NCI-H1417 (cell line): ENCODE measurements at regions not wholly inside any gene's neighbourhood (a gene's known extent, or its start where the extent isn't known, plus 50 kb on each side); places are given as distances from the start of the nearest gene placed in this dataset.

Experiments
- DNase-seq, 3 experiments: peaks; one replicate each; lab custom pipeline; 2025; lab: John Stamatoyannopoulos, UW

GRCh38 chr17:33976831-33977230 is 278.3 kb upstream of the CCL2 start:
- DNase-seq: no peak

- DNase-seq: no peak
Observed at GRCh38 chr17:33977729-33978514, 277.2 kb upstream of the CCL2 start.

DNA sequence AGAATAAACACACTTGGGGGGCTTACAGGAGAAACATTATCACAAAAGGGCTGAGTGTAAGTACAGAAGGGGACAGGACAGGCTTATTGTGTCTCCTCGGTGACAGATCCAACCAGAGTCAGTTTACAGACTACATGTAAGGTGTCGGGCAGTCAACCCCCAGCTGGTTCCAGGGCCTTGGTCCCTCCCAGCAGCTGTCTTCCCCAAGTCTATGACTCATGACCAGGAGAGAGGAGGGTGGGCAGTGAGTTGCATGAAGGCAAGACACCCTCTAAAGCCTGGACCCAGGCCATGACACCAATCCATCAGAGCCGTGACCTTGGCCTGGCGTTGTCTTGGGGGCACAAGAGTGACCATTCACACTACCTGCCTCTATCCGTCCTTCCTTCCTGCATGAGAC is 276.2 kb upstream of the CCL2 start:
- no peak for DNase-seq

GRCh38 chr17:33980193-33980592 is 274.9 kb upstream of the CCL2 start:
- no peak for DNase-seq

DNA sequence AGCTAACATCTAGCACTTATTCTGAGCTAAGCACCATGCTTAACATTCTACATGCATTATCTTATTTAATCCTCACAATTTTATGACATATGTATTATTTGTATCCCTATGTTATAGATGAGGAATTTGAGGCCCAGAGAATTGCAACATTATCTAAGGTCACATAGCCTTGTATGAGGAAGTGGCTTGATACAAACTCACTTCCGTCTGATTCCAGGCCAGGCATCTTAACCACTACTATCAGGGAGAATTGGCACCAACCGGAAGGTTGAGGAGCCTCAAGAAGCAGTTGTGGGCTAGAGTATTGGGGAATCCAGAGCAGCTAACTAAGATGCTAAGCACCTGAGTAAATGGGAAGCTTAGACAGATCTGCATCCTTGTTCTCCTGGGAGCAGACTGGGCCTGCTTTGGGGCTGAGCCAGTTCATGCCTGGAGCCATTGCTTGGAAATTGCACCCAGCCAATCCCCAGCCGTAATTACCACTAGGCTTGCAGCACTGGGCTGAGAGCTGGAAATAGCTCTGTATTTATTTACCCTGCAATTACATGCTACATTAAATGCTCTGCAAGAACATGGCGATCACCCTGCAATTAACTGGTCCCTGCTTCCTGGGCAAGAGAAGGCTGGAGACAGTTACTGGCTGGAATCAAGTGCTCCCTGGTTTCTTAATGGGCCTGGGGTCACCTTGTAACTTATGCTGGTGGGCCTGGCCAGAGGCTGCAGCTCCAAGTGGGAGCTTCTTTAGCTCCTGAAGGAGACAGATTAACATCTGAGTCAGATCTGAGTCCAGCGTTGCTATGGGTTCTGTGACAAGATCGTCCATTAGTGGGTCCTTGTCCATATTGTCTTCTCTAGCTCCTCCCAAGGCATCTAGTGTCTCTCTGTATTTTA is 273.1 kb upstream of the CCL2 start:
- peak; percentile 53 to 90 (median 85) for DNase-seq

DNA sequence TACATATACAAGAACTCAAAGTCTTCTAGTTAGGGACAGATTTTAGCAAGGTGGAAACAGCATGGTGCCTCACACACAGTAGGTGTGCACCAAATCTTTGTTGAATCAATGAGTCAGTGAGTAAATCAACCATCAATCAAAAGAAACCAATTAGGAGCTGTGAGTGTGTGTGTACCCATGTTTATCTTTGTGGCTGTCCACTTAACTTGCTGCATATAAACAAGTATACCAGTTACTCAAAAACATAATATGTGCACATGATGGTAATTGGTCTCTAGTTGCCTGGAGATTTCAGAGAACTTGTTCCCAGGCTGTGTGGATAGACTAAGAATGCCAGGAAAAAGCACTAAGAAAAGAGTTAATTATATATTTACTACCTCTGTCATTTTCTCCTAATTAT is 272.2 kb upstream of the CCL2 start:
- DNase-seq: peak in 1 of 3 experiments; percentile 26

DNA sequence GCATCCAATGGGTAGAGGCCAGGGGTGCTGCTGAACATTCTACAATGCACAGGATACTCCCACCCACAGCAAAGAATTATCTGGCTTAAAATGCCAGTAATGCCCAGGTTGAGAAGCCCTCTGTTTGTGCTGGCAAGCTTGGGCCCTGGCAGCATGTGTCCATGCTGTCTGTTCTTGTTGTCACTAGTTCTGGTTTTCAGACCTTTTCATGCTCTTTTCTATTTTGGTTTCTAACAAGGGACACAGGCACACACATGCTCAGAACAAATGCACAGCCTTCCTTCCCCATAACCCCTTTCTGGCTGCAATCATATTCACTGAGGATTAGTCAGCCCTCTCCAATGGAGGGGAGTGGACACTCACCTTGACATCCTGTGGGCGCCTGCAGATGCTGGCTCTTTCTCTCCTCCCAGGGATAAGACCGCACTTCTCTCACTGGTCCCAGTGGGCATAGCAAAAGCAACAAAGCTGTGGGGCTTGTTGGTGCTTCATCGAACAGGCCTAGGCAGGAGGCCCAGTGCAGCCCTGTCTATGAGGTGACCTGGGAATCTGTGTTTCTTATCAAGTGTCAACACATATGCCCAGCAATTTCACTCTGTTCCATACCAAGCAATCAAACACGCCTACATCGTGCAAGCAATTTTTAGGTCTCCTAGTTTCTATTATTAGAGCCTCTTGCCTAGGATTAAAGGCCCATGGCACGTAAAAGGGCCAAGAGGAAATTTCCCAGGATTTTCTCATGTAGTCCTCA is 271.1 kb upstream of the CCL2 start:
- no peak for DNase-seq

GRCh38 chr17:33986088-33986487 is 269.0 kb upstream of the CCL2 start:
- DNase-seq: no peak

GRCh38 chr17:33986566-33986965 is 268.5 kb upstream of the CCL2 start:
- DNase-seq: no peak

GRCh38 chr17:33987162-33987561 is 267.9 kb upstream of the CCL2 start:
- DNase-seq: no peak

DNA sequence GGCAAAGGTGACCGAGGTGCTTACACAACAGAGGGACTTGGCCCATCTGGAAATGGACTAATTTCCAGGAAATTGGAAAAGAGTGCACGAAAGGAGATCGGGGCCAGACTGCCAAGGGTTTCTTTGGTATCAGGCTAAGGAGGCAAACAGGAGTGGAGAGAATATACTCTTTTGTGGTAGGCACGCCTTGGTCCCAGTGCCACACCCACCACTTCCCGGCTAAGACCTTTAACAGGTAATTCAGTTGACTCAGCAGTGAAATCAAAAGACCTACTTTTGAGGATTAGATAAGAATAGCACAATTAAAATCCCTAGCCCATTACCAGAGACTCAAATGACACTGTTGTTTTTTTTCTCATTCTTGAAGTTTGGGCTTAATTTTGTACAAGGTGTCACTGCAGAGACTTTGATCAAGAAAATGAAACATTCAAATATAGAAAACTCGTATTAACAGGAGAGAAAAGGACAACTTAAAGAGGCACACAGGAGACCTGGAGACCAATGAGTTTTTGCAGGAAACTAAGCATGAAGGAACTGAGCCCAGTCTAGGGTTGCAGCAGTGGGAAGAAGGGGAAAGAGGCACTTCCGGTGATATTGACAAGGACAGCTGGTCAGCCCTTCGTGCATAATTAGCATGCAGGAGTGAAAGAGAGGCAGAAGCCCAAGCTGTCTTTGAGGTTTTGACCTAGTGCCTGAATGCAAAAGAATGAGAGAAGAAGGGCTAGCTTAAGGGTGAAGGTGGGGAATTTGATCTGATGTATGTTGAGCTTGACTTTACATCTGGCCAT is 265.5 kb upstream of the CCL2 start:
- DNase-seq: no peak

- no peak for DNase-seq
Observed at GRCh38 chr17:33990943-33991706, 264.0 kb upstream of the CCL2 start.

GRCh38 chr17:33992113-33992512 is 263.0 kb upstream of the CCL2 start:
- no peak for DNase-seq

DNA sequence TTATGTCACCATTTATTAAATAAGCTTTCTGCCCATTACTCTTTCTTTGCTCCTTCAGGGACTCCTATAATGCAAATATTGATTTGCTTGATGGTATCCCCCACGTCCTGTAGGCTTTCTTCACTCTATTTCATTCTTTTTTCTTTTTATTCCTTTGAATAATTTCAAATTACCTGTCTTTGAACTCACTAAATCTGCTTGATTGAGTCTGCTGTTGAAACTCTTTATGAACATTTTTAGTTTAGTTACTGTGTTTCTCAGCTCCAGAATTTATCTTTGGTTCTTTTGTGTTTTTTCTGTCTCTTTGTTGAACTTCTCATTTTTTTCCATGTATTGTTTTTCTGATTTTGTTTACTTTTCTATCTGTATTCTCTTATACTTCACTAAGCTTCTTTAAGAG is 254.4 kb upstream of the CCL2 start:
- no peak for DNase-seq

DNA sequence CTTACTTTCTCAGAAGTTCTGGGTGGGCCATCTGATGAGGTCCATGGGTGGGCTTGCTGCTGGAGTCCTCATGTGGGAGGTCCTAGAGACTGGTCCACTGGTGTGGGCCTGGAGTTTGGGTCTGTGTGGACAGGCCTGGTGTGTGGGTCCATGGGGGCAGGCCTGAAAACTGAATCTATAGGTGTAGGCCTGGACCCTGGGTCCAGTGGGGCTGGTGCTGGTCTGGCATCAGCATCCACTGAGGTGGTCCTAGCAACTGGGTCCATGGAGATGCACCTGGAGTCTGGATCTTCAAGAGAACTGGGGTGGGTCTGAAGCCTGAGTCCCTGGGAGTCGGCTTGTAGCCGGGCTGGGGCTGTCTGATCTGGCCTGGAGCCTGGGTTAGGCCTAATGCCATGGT is 253.8 kb upstream of the CCL2 start:
- no peak for DNase-seq

DNA sequence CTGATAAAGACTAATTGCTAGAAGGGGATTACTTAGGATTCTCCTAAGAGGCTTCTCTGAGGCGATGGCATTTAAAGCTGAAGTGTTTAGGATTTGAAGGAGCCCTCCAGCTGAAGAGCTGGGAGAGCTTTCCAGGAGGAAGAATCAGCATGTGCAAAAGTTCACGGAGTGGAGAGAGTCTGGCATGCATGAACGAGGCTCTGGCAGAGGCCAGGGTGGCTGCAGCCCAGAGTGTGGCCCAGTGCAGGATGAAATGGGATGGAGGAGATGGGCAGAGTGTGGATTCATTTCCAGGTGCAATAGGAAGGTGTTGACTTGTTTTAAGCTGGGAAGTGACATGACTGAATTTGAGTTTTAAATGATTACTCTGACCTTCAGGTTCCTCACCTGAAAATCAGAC is 249.0 kb upstream of the CCL2 start:
- peak in 1 of 3 experiments; percentile 20 for DNase-seq

DNA sequence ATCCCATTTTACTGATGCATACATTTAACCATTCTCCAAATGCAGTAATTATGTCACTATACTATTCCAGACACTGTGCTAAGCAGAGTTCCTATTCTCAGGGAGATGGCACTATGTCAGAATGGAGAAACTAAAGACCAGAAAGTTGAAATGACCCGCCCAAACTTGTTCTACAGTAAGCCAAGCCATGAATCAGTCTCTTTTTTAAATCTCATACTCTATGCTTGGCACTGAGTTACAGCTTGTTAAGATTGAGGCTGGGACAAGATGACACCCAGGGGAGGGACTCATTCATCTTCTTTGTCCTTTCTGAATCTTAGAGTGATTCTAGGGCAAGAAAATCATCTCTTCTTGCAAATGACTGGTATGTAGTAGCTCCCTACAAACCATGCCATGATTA is 247.0 kb upstream of the CCL2 start:
- DNase-seq: no peak

DNA sequence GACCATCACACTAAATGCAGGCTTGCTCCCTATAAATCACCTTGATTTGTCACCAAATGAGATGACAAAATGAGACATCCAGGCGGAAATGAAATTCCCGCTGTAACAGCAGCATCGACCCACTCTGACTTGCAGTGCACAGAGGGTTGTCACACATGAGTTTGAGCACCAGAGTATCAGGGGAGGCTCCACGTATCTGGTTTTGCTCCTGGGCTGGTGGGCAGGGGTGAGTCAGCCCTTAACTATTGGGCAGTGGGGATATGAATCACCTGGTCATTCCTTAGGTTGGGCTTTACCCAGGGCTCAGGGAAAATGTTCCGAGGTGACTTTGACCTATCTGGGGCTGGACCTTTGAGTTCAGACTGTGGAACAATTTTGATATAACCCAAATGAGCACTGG is 245.2 kb upstream of the CCL2 start:
- DNase-seq: no peak

GRCh38 chr17:34010534-34010933 is 244.6 kb upstream of the CCL2 start:
- no peak for DNase-seq

DNA sequence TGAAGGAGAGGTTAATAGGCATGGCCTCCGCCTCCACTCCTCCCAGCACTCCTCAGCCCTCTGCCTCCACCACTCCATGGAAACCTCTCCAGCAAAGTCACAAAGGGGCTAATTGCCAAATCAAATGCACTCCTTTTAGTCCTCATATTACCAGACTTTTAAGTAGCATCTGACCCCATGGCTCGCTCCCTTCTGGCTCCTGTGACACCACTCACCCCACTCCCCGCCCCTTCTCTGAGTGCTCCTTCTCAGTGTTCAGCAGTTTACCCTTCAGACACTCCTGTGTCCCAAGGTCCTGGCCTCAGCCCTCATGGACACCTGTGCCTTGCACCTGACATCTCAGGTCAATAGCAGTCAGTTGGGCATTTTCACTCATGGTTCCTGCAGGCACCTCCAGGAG is 243.5 kb upstream of the CCL2 start:
- DNase-seq: peak in 1 of 3 experiments; percentile 13
